Limb (tissue), 2 donors: ENCODE measurements at regions not wholly inside any gene's neighbourhood (a gene's known extent, or its start where the extent isn't known, plus 50 kb on each side); places are given as distances from the start of the nearest gene placed in this dataset.
"Not testable (repeated sequence)": the region's sequence is repeated elsewhere in the genome, so short reads cannot be mapped to it uniquely, and the experiment has no call there.

Experiments used
- DNase-seq, 2 donors: peaks; one replicate each; pipeline ENCODE4 v3.0.0-alpha.2; 2016; ENCODE audit errors: extremely low spot score in 2 of 2

- DNase-seq, result no peak
Observed at GRCh38 chr6:85971238-85971637, 328.6 kb upstream of the SYNCRIP start.

GRCh38 chr6:85966828-85967227, 324.1 kb upstream of the SYNCRIP start:
- DNase-seq, result no peak

- no peak for DNase-seq
Observed at GRCh38 chr6:85961746-85962145, 319.1 kb upstream of the SYNCRIP start.

GRCh38 chr6:85961125-85961524, 318.4 kb upstream of the SYNCRIP start:
- DNase-seq, result no peak

- DNase-seq, result no peak
Observed at GRCh38 chr6:85948481-85948880, 305.8 kb upstream of the SYNCRIP start.

- DNase-seq, result no peak
Observed at GRCh38 chr6:85945459-85946185, 302.9 kb upstream of the SYNCRIP start.

GRCh38 chr6:85944776-85945175, 302.1 kb upstream of the SYNCRIP start:
- DNase-seq, result no peak

GRCh38 chr6:85942844-85943243, 300.2 kb upstream of the SYNCRIP start:
- DNase-seq, result no peak

GRCh38 chr6:85936916-85937315, 294.2 kb upstream of the SYNCRIP start:
- no peak for DNase-seq

GRCh38 chr6:85923013-85923430, 280.3 kb upstream of the SYNCRIP start:
- peak; percentile 39 to 50 for DNase-seq

GRCh38 chr6:85920782-85921181, 278.1 kb upstream of the SYNCRIP start:
- DNase-seq, result no peak

- DNase-seq, result no peak
Observed at GRCh38 chr6:85917522-85917921, 274.8 kb upstream of the SYNCRIP start.

- no peak for DNase-seq
Observed at GRCh38 chr6:85913001-85913400, 270.3 kb upstream of the SYNCRIP start.

- DNase-seq, result peak in 1 of 2 donors; percentile 11
Observed at GRCh38 chr6:85912582-85912981, 269.9 kb upstream of the SYNCRIP start.

GRCh38 chr6:85911067-85911466, 268.4 kb upstream of the SYNCRIP start:
- no peak for DNase-seq

- not testable (repeated sequence) for DNase-seq
Observed at GRCh38 chr6:85908120-85908519, 265.4 kb upstream of the SYNCRIP start.

GRCh38 chr6:85892346-85892745, 249.7 kb upstream of the SYNCRIP start:
- DNase-seq, result no peak

GRCh38 chr6:85887461-85887860, 244.8 kb upstream of the SYNCRIP start:
- no peak for DNase-seq

- no peak for DNase-seq
Observed at GRCh38 chr6:85868685-85869084, 226.0 kb upstream of the SYNCRIP start.

GRCh38 chr6:85867595-85867994, 224.9 kb upstream of the SYNCRIP start:
- DNase-seq, result no peak

GRCh38 chr6:85866758-85867401, 224.2 kb upstream of the SYNCRIP start:
- DNase-seq, result no peak

- DNase-seq, result no peak
Observed at GRCh38 chr6:85866370-85866730, 223.7 kb upstream of the SYNCRIP start.
